ENCODE measurements at regions not wholly inside any gene's neighbourhood (a gene's known extent, or its start where the extent isn't known, plus 50 kb on each side); places are given as distances from the start of the nearest gene placed in this dataset.
"Not testable (repeated sequence)": the region's sequence is repeated elsewhere in the genome, so short reads cannot be mapped to it uniquely, and the experiment has no call there.

DNA sequence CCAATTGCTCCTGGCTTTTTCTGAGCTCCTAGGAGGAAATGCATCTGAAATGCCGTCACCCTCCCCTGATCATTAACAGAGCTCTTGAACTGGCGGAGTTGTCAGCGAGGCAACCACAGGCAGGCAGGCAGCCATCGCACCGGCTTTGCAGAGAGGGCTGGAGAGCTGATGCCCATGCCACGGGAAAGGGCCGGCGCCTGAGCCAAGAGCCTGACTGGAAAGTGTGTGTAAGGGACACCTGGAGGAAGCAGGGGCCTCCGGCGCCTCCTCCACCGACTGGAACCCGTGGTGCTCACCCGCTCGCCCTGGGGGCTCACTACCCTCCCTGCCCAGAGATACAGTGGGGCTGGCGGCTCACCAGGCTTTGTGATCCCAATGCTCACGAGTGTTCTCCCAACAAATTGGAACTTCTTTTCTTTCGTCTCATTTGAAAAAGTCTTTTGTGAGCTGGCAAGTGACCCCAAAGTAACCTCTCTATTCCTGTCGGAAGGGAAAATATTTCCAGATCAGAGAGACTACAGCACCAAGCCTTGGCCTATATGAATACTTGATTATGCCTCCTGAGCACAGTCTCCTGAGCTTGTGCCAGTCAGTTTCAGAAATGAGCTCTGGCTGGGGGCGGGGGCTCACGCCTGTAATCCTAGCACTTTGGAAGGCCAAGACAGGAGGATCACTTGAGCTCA, 97.7 kb upstream of the SLC25A33 start:
- peaks cover 31 to 66% of the 10 kb centered on the region in 2 donors for H3K4me1 ChIP-seq
- H3K36me3 ChIP-seq: no peaks in the 10 kb centered on the region
- 33 to 52% methylated on average over 20 of the region's 20 CpGs for WGBS, 2 donors
- no peaks in the 10 kb centered on the region for H3K9me3 ChIP-seq
- TF ChIP-seq, protein P1, sequence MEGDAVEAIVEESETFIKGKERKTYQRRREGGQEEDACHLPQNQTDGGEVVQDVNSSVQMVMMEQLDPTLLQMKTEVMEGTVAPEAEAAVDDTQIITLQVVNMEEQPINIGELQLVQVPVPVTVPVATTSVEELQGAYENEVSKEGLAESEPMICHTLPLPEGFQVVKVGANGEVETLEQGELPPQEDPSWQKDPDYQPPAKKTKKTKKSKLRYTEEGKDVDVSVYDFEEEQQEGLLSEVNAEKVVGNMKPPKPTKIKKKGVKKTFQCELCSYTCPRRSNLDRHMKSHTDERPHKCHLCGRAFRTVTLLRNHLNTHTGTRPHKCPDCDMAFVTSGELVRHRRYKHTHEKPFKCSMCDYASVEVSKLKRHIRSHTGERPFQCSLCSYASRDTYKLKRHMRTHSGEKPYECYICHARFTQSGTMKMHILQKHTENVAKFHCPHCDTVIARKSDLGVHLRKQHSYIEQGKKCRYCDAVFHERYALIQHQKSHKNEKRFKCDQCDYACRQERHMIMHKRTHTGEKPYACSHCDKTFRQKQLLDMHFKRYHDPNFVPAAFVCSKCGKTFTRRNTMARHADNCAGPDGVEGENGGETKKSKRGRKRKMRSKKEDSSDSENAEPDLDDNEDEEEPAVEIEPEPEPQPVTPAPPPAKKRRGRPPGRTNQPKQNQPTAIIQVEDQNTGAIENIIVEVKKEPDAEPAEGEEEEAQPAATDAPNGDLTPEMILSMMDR (IDR thresholded peaks at IDR 0.05): no peak
- TF ChIP-seq POLR2A (IDR thresholded peaks at IDR 0.05): peak in 1 of 2 donors; percentile 32
- peak; percentile 83 to 88 for DNase-seq
- intact Hi-C loops (cut with DNase I): no loop called here
- no peaks in the 10 kb centered on the region for H3K27me3 ChIP-seq
- H3K27ac ChIP-seq: peak overlapping the region; percentile 83 to 89 (median 86)
- H3K4me3 ChIP-seq (replicated peaks in 1 of 3): no peak overlapping the region

DNA sequence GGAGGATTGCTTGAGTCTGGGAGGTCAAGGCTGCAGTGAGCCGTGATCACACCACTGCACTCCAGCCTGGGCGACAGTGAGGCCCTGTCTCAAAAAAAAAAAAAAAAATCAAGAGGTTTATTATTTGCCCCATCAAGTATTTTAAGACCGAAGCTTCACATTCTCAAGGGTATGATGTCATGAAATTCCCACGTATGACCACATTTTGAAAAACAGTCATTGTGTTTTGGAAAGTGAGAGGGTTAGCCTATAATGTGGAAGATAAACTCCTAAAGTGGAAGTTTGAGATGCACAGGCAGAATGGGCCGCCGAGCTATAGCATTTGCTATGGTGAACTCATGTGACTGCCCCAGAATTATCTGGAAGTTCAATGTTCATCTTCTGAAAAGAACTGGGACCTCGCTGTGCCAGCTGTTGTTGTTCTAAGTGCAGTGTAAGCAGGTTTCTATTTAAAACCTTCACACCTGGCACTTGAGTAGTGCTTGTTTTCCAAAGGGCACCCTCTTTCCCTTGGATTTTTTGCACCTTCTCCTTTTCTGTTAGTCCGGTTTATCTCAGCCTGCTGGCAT, 96.9 kb upstream of the SLC25A33 start:
- Histone ChIP-seq H3K27me3 (no peaks in the 10 kb centered on the region), H3K4me1 (peaks cover 28 to 69% of the 10 kb centered on the region in 2 donors), H3K27ac (peak overlapping the region; percentile 83 to 89 (median 86)), H3K4me3 (replicated peaks in 1 of 3) (no peak overlapping the region), H3K36me3 (no peaks in the 10 kb centered on the region), H3K9me3 (no peaks in the 10 kb centered on the region)
- intact Hi-C loops (cut with DNase I): no loop called here
- 58 to 62% methylated on average over 8 of the region's 8 CpGs for WGBS, 2 donors
- TF ChIP-seq, protein P1 (IDR thresholded peaks at IDR 0.05): no peak
- TF ChIP-seq POLR2A (IDR thresholded peaks at IDR 0.05): peak in 1 of 2 donors; percentile 30
- peak; percentile 63 to 67 for DNase-seq

DNA sequence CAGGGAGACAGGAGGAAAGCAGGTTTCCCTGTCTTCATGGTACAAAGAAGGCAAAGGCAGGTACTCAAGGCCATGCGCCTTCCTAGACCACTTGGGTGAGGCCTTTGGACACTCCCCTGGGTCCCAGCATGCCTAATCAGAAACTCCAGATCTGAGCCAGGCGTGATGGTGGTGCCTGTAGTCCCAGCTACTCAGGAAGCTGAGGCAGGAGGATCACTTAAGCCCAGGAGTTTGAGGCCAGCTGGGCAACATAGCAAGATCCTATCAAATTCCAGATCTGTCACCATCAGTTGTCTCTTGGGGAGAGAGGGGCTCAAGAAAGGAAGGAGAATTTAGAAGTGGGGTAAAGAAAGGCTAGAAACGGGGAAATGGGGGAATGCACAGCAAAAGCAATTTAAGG, 96.3 kb upstream of the SLC25A33 start:
- DNase-seq: peak; percentile 17 to 25
- H3K4me1 ChIP-seq: peaks cover 30 to 71% of the 10 kb centered on the region in 2 donors
- H3K27me3 ChIP-seq: no peaks in the 10 kb centered on the region
- no peaks in the 10 kb centered on the region for H3K36me3 ChIP-seq
- peak overlapping the region; percentile 83 to 89 (median 86) for H3K27ac ChIP-seq
- no peak overlapping the region for H3K4me3 ChIP-seq (replicated peaks in 1 of 3)
- intact Hi-C loops (cut with DNase I): no loop called here
- 94 to 96% methylated on average over 3 of the region's 3 CpGs for WGBS, 2 donors
- no peak for TF ChIP-seq POLR2A (IDR thresholded peaks at IDR 0.05)
- TF ChIP-seq, protein P1 (IDR thresholded peaks at IDR 0.05): no peak
- no peaks in the 10 kb centered on the region for H3K9me3 ChIP-seq

DNA sequence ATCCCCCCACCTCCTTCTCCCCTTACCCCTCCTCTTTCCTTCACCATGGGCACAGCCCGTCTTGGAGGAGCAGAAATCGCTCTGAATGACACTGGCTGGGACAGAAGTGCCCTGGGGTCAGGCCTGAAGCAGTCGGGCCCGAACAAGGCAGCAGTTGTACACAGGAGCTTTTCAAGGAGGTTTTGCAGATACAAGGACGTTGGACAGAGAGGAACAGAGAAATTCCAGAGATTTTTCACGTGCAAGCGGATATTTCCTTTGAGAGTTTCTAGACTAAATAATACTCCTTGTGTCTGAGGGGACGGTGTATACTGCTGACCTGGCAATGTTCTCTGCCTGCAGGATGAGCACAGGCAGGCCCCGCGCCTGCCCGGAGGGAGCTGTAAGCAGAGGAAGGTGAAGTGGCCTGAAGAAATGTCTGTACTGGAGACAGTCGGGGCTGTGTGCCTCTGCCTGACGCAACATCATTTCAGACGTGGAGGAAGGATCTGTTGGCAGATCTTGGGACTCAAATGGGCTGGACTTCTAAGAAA, 95.3 kb upstream of the SLC25A33 start:
- Histone ChIP-seq H3K9me3 (no peaks in the 10 kb centered on the region), H3K27me3 (no peaks in the 10 kb centered on the region), H3K36me3 (no peaks in the 10 kb centered on the region), H3K4me3 (replicated peaks in 1 of 3) (no peak overlapping the region), H3K27ac (peak overlapping the region; percentile 53 to 89 (median 86)), H3K4me1 (peaks cover 40 to 71% of the 10 kb centered on the region in 2 donors)
- intact Hi-C loops (cut with DNase I): no loop called here
- TF ChIP-seq POLR2A (IDR thresholded peaks at IDR 0.05): peak in 1 of 2 donors; percentile 31
- TF ChIP-seq, protein P1 (IDR thresholded peaks at IDR 0.05): no peak
- 38 to 49% methylated on average over 14 of the region's 14 CpGs for WGBS, 2 donors
- DNase-seq: peak; percentile 63 to 78

DNA sequence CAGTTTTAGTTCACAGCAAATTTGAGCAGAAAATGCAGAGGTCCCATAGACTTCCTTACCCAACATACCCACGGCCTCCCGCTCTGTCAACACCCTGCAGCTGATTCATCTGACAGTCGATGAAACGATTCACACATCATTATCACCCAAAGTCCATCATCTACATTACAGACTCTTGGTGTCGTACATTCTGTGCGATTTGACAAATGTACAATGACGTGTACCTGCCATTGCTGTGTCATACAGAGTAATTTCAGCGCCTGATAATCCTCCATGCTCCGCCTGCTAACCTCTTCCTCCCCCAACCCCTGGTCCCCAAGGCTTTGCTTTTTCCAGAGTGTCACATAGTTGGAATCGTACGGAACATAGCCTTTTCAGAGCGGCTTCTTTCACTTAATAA, 94.7 kb upstream of the SLC25A33 start:
- peaks cover 43 to 71% of the 10 kb centered on the region in 2 donors for H3K4me1 ChIP-seq
- no peak for TF ChIP-seq POLR2A (IDR thresholded peaks at IDR 0.05)
- TF ChIP-seq, protein P1 (IDR thresholded peaks at IDR 0.05): no peak
- no peaks in the 10 kb centered on the region for H3K36me3 ChIP-seq
- no peak for DNase-seq
- H3K27ac ChIP-seq: peak overlapping the region; percentile 53 to 89 (median 86)
- WGBS, 2 donors: 95 to 96% methylated on average over 12 of the region's 12 CpGs
- intact Hi-C loops (cut with DNase I): no loop called here
- no peaks in the 10 kb centered on the region for H3K27me3 ChIP-seq
- H3K4me3 ChIP-seq (replicated peaks in 1 of 3): no peak overlapping the region
- no peaks in the 10 kb centered on the region for H3K9me3 ChIP-seq

DNA sequence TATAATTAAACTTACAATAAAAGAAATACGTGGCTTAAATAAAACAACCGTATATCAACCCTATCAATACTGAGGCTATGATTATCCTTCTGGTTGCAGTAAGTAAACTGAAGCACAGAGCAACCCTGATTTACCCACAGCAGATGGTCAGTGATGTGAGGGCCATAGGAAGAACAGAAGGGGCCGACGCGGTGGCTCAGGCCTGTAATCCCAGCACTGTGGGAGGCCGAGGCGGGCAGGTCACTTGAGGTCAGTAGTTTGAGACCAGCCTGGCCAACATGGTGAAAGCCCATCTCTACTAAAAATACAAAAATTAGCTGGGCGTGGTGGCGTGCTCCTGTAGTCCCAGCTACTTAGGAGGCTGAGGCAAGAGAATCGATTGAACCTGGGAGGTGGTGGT, 94.2 kb upstream of the SLC25A33 start:
- H3K4me1 ChIP-seq: peaks cover 43 to 75% of the 10 kb centered on the region in 2 donors

More for the DNA sequence above, 94.2 kb upstream of the SLC25A33 start:
- H3K36me3 ChIP-seq; H3K27me3 ChIP-seq; DNase-seq; H3K27ac ChIP-seq; intact Hi-C loops (cut with DNase I); H3K4me3 ChIP-seq (replicated peaks in 1 of 3); H3K9me3 ChIP-seq: not testable (repeated sequence)
- WGBS, 2 donors: 93 to 94% methylated on average over 10 of the region's 10 CpGs

Data from thyroid gland (tissue), 4 donors.